ENCODE measurements at regions not wholly inside any gene's neighbourhood (a gene's known extent, or its start where the extent isn't known, plus 50 kb on each side); places are given as distances from the start of the nearest gene placed in this dataset.

- no peak overlapping the region for H3K4me3 Mint-ChIP-seq (ENCODE audit: unreplicated experiment)
These were observed 228.6 kb upstream of the TMEM72 start for GRCh38 chr10:44682507-44682906.

GRCh38 chr10:44684661-44685060, 226.5 kb upstream of the TMEM72 start:
- no peak overlapping the region for H3K4me3 Mint-ChIP-seq (ENCODE audit: unreplicated experiment)
- no peak overlapping the region for H3K27ac Mint-ChIP-seq (ENCODE audit: unreplicated experiment)
- no peak for TF ChIP-seq CTCF (IDR thresholded peaks at IDR 0.05; ENCODE audit: unreplicated experiment)
- peaks cover 11% of the 10 kb centered on the region for H3K4me1 Mint-ChIP-seq (ENCODE audit: unreplicated experiment)
- no peak for DNase-seq (ENCODE audit: low spot score)
- no peaks in the 10 kb centered on the region for H3K36me3 Mint-ChIP-seq (ENCODE audit: low read depth, unreplicated experiment)
- peaks cover 4% of the 10 kb centered on the region for H3K27me3 Mint-ChIP-seq (ENCODE audit: unreplicated experiment)
- H3K9me3 Mint-ChIP-seq (ENCODE audit: unreplicated experiment): no peaks in the 10 kb centered on the region

More at GRCh38 chr10:44682507-44682906, 228.6 kb upstream of the TMEM72 start:
- H3K36me3 Mint-ChIP-seq (ENCODE audit: low read depth, unreplicated experiment): no peaks in the 10 kb centered on the region
- peaks cover 11% of the 10 kb centered on the region for H3K4me1 Mint-ChIP-seq (ENCODE audit: unreplicated experiment)
- H3K9me3 Mint-ChIP-seq (ENCODE audit: unreplicated experiment): no peaks in the 10 kb centered on the region
- peaks cover 4% of the 10 kb centered on the region for H3K27me3 Mint-ChIP-seq (ENCODE audit: unreplicated experiment)
- H3K27ac Mint-ChIP-seq (ENCODE audit: unreplicated experiment): no peak overlapping the region
- no peak for DNase-seq (ENCODE audit: low spot score)
- TF ChIP-seq CTCF (IDR thresholded peaks at IDR 0.05; ENCODE audit: unreplicated experiment): no peak

GRCh38 chr10:44685220-44685619, 225.9 kb upstream of the TMEM72 start:
- no peak for DNase-seq (ENCODE audit: low spot score)
- H3K27ac Mint-ChIP-seq (ENCODE audit: unreplicated experiment): no peak overlapping the region
- H3K4me1 Mint-ChIP-seq (ENCODE audit: unreplicated experiment): peaks cover 11% of the 10 kb centered on the region
- H3K9me3 Mint-ChIP-seq (ENCODE audit: unreplicated experiment): no peaks in the 10 kb centered on the region
- no peak for TF ChIP-seq CTCF (IDR thresholded peaks at IDR 0.05; ENCODE audit: unreplicated experiment)
- H3K4me3 Mint-ChIP-seq (ENCODE audit: unreplicated experiment): no peak overlapping the region
- peaks cover 4% of the 10 kb centered on the region for H3K27me3 Mint-ChIP-seq (ENCODE audit: unreplicated experiment)
- H3K36me3 Mint-ChIP-seq (ENCODE audit: low read depth, unreplicated experiment): no peaks in the 10 kb centered on the region

- Mint-ChIP-seq H3K27me3 (ENCODE audit: unreplicated experiment) (peaks cover 4% of the 10 kb centered on the region), H3K4me3 (ENCODE audit: unreplicated experiment) (no peak overlapping the region), H3K27ac (ENCODE audit: unreplicated experiment) (no peak overlapping the region), H3K9me3 (ENCODE audit: unreplicated experiment) (no peaks in the 10 kb centered on the region), H3K4me1 (ENCODE audit: unreplicated experiment) (peaks cover 11% of the 10 kb centered on the region), H3K36me3 (ENCODE audit: low read depth, unreplicated experiment) (no peaks in the 10 kb centered on the region)
- no peak for DNase-seq (ENCODE audit: low spot score)
- no peak for TF ChIP-seq CTCF (IDR thresholded peaks at IDR 0.05; ENCODE audit: unreplicated experiment)
These were observed 225.4 kb upstream of the TMEM72 start for GRCh38 chr10:44685747-44686146.

- no peaks in the 10 kb centered on the region for H3K36me3 Mint-ChIP-seq (ENCODE audit: low read depth, unreplicated experiment)
- no peak overlapping the region for H3K4me3 Mint-ChIP-seq (ENCODE audit: unreplicated experiment)
- DNase-seq (ENCODE audit: low spot score): no peak
- H3K27me3 Mint-ChIP-seq (ENCODE audit: unreplicated experiment): peaks cover 4% of the 10 kb centered on the region
- no peak for TF ChIP-seq CTCF (IDR thresholded peaks at IDR 0.05; ENCODE audit: unreplicated experiment)
- no peaks in the 10 kb centered on the region for H3K9me3 Mint-ChIP-seq (ENCODE audit: unreplicated experiment)
- no peak overlapping the region for H3K27ac Mint-ChIP-seq (ENCODE audit: unreplicated experiment)
- peaks cover 15% of the 10 kb centered on the region for H3K4me1 Mint-ChIP-seq (ENCODE audit: unreplicated experiment)
These were observed 221.8 kb upstream of the TMEM72 start for GRCh38 chr10:44689368-44689767.
